ENCODE measurements at regions not wholly inside any gene's neighbourhood (a gene's known extent, or its start where the extent isn't known, plus 50 kb on each side); places are given as distances from the start of the nearest gene placed in this dataset.

- Histone ChIP-seq H3K9me2 (ENCODE audit: low read depth, low read length) (no peaks in the 10 kb centered on the region), H3K4me1 (ENCODE audit: insufficient read depth, low read length, severe bottlenecking) (peaks cover 97% of the 10 kb centered on the region), H3K4me3 (ENCODE audit: low read depth, low read length, poor library complexity, severe bottlenecking) (peak overlapping the region; percentile 47), H3K4me2 (ENCODE audit: low read length) (peak overlapping the region; percentile 68), H3K9ac (ENCODE audit: low read length) (peak overlapping the region; percentile 51), H3K36me3 (ENCODE audit: insufficient read depth, low read length) (no peaks in the 10 kb centered on the region), H4K20me1 (ENCODE audit: insufficient read depth, low read length) (no peaks in the 10 kb centered on the region), H2AFZ (ENCODE audit: low read length) (no peak overlapping the region), H3K9me3 (ENCODE audit: low read length) (no peaks in the 10 kb centered on the region), H3K79me2 (ENCODE audit: insufficient read depth, low read length) (0 out of 2 replicates have a peak, but pooled peaks cover 12% of the 10 kb centered on the region), H3F3A (ENCODE audit: insufficient read depth, low read length) (0 out of 2 replicates have a peak, but pooled peaks cover 6% of the 10 kb centered on the region), H3K27me3 (ENCODE audit: insufficient read depth, low read length) (no peaks in the 10 kb centered on the region), H3K27ac (ENCODE audit: low read depth, low read length, poor library complexity, severe bottlenecking) (peak overlapping the region; percentile 92)
- no peak for TF ChIP-seq EZH2 (IDR thresholded peaks at IDR 0.05; ENCODE audit: borderline replicate concordance, low read length)
- no peak for TF ChIP-seq CTCF (IDR thresholded peaks at IDR 0.05; ENCODE audit: low read length)
Measured at GRCh38 chr13:73972545-73972944, 161.7 kb downstream of the KLF12 start.

- no peak overlapping the region for H2AFZ ChIP-seq (ENCODE audit: low read length)
- TF ChIP-seq EZH2 (IDR thresholded peaks at IDR 0.05; ENCODE audit: borderline replicate concordance, low read length) (no peak), CTCF (IDR thresholded peaks at IDR 0.05; ENCODE audit: low read length) (no peak)
- peak overlapping the region; percentile 47 for H3K4me3 ChIP-seq (ENCODE audit: low read depth, low read length, poor library complexity, severe bottlenecking)
- no peaks in the 10 kb centered on the region for H3K9me3 ChIP-seq (ENCODE audit: low read length)
- H3K9ac ChIP-seq (ENCODE audit: low read length), result peak overlapping the region; percentile 51; the same call in 1 of the 2 replicates
- H3K79me2 ChIP-seq (ENCODE audit: insufficient read depth, low read length), result 0 out of 2 replicates have a peak, but pooled peaks cover 12% of the 10 kb centered on the region
- no peaks in the 10 kb centered on the region for H3K9me2 ChIP-seq (ENCODE audit: low read depth, low read length)
- peak overlapping the region; percentile 92 for H3K27ac ChIP-seq (ENCODE audit: low read depth, low read length, poor library complexity, severe bottlenecking)
- H3K36me3 ChIP-seq (ENCODE audit: insufficient read depth, low read length), result no peaks in the 10 kb centered on the region
- peak overlapping the region; percentile 68; the same call in 1 of the 2 replicates for H3K4me2 ChIP-seq (ENCODE audit: low read length)
- 0 out of 2 replicates have a peak, but pooled peaks cover 7% of the 10 kb centered on the region for H3F3A ChIP-seq (ENCODE audit: insufficient read depth, low read length)
- peaks cover 100% of the 10 kb centered on the region for H3K4me1 ChIP-seq (ENCODE audit: insufficient read depth, low read length, severe bottlenecking)
- H3K27me3 ChIP-seq (ENCODE audit: insufficient read depth, low read length), result no peaks in the 10 kb centered on the region
- H4K20me1 ChIP-seq (ENCODE audit: insufficient read depth, low read length), result no peaks in the 10 kb centered on the region
Measured at GRCh38 chr13:73971481-73971880, 162.7 kb downstream of the KLF12 start.

- Histone ChIP-seq H3K9me3 (ENCODE audit: low read length) (no peaks in the 10 kb centered on the region), H3K4me2 (ENCODE audit: low read length) (no peak overlapping the region), H3K79me2 (ENCODE audit: insufficient read depth, low read length) (0 out of 2 replicates have a peak, but pooled peaks cover 12% of the 10 kb centered on the region), H3K27ac (ENCODE audit: low read depth, low read length, poor library complexity, severe bottlenecking) (peak overlapping the region; percentile 92), H2AFZ (ENCODE audit: low read length) (no peak overlapping the region), H3K4me1 (ENCODE audit: insufficient read depth, low read length, severe bottlenecking) (peaks cover 100% of the 10 kb centered on the region), H3K9me2 (ENCODE audit: low read depth, low read length) (no peaks in the 10 kb centered on the region), H3K27me3 (ENCODE audit: insufficient read depth, low read length) (no peaks in the 10 kb centered on the region), H3K9ac (ENCODE audit: low read length) (no peak overlapping the region), H3K36me3 (ENCODE audit: insufficient read depth, low read length) (no peaks in the 10 kb centered on the region), H3F3A (ENCODE audit: insufficient read depth, low read length) (0 out of 2 replicates have a peak, but pooled peaks cover 7% of the 10 kb centered on the region), H3K4me3 (ENCODE audit: low read depth, low read length, poor library complexity, severe bottlenecking) (no peak overlapping the region), H4K20me1 (ENCODE audit: insufficient read depth, low read length) (no peaks in the 10 kb centered on the region)
- TF ChIP-seq EZH2 (IDR thresholded peaks at IDR 0.05; ENCODE audit: borderline replicate concordance, low read length) (no peak), CTCF (IDR thresholded peaks at IDR 0.05; ENCODE audit: low read length) (no peak)
Measured at GRCh38 chr13:73970421-73971055, 163.7 kb downstream of the KLF12 start.
